PC-3 (cell line): ENCODE measurements at regions not wholly inside any gene's neighbourhood (a gene's known extent, or its start where the extent isn't known, plus 50 kb on each side); places are given as distances from the start of the nearest gene placed in this dataset.

ENCODE experiments used
- ATAC-seq: fragments of 200-7000 bp; cut with Tn5 transposase; 2 replicates; pipeline ENCODE4 v1.9.1; 2020; ENCODE audit warnings: mild to moderate bottlenecking, moderate library complexity
- BruUV-seq: library from RNA; stranded (reverse); fragments of 400-500 nt; replicated peaks from 2 replicates; lab custom pipeline; 2021; lab: Mats Ljungman, UMichigan
- CTCF ChIA-PET: fragments of 300-600 bp; sonication (Branson Sonifier 250); formaldehyde crosslinking; loops from one replicate; lab custom pipeline; 2022; ENCODE audit warnings: antibody characterized with exemption; lab: Charles Lee
- POLR2A ChIA-PET: fragments of 300-600 bp; sonication (Branson Sonifier 250); formaldehyde crosslinking; loops from one replicate; lab custom pipeline; 2022; ENCODE audit warnings: antibody characterized with exemption; ENCODE audit not compliant: unreplicated experiment; lab: Charles Lee
- DNase-seq: peaks from one replicate; pipeline ENCODE4 v3.0.0-alpha.2; 2015
- H2AFZ ChIP-seq: fragments of 300-600 bp; sonication (generic); 2 replicates; pipeline ENCODE4 v1.6.0; 2016; ENCODE audit warnings: antibody characterized with exemption, low read length
- H3F3A ChIP-seq: fragments of 300-600 bp; sonication (generic); one replicate; pipeline ENCODE4 v1.6.0; 2017; ENCODE audit warnings: antibody characterized with exemption, low read length, control low read depth, mild to moderate bottlenecking; ENCODE audit not compliant: unreplicated experiment
- H3K27ac ChIP-seq: fragments of 300-600 bp; sonication (generic); 2 replicates; pipeline ENCODE4 v1.5.1; 2016; ENCODE audit warnings: mild to moderate bottlenecking, low read length
- H3K27me3 ChIP-seq: fragments of 300-600 bp; sonication (generic); 2 replicates; pipeline ENCODE4 v1.6.1; 2016; ENCODE audit warnings: low read length, mixed read lengths
- H3K36me3 ChIP-seq: fragments of 300-600 bp; sonication (generic); 2 replicates; pipeline ENCODE4 v1.6.1; 2016; ENCODE audit warnings: low read depth, mixed run types, low read length, mixed read lengths
- H3K4me1 ChIP-seq: fragments of 300-600 bp; sonication (generic); 2 replicates; pipeline ENCODE4 v1.5.1; 2016; ENCODE audit warnings: low read length; ENCODE audit not compliant: insufficient read depth
- H3K4me2 ChIP-seq: fragments of 300-600 bp; sonication (generic); 2 replicates; pipeline ENCODE4 v1.6.0; 2016; ENCODE audit warnings: low read length
- H3K4me3 ChIP-seq: fragments of 300-600 bp; sonication (generic); 2 replicates; pipeline ENCODE4 v1.5.1; 2016; ENCODE audit warnings: mild to moderate bottlenecking, low read length, mixed read lengths
- H3K79me2 ChIP-seq: fragments of 300-600 bp; sonication (generic); 2 replicates; pipeline ENCODE4 v1.6.1; 2017; ENCODE audit warnings: low read length, mixed read lengths
- H3K9ac ChIP-seq: fragments of 300-600 bp; sonication (generic); 2 replicates; pipeline ENCODE4 v1.6.0; 2016; ENCODE audit warnings: mild to moderate bottlenecking, low read length
- H3K9me2 ChIP-seq: fragments of 300-600 bp; sonication (generic); replicated peaks from 2 replicates; pipeline ENCODE4 v1.6.1; 2016; ENCODE audit warnings: mixed run types, low read length, mixed read lengths
- H3K9me3 ChIP-seq: fragments of 300-600 bp; sonication (generic); 2 replicates; pipeline ENCODE4 v1.6.1; 2016; ENCODE audit warnings: low read length, mixed read lengths
- H4K20me1 ChIP-seq: fragments of 300-600 bp; sonication (generic); 2 replicates; pipeline ENCODE4 v1.6.1; 2016; ENCODE audit warnings: low read length, mixed read lengths
- EZH2 ChIP-seq: fragments of 300-600 bp; sonication (generic); IDR thresholded peaks from one replicate; pipeline ENCODE4 v1.6.1; 2017; ENCODE audit warnings: antibody characterized with exemption, mild to moderate bottlenecking, low read length; ENCODE audit not compliant: unreplicated experiment
- EZH2phosphoT487 ChIP-seq: fragments of 300-600 bp; sonication (generic); IDR thresholded peaks from 2 replicates; pipeline ENCODE4 v1.6.1; 2018; ENCODE audit warnings: mild to moderate bottlenecking, antibody characterized with exemption, low read length, borderline replicate concordance
- intact Hi-C: fragments of 100-400 bp; cut with micrococcal nuclease; formaldehyde crosslinking; loops from 2 replicates; pipeline ENCODE4 v1.9.0; 2023
- TF ChIP-seq, protein P1 (sequence below): fragments of 300-600 bp; sonication (generic); conservative IDR thresholded peaks from 2 replicates; pipeline ENCODE4 v1.5.1; 2017; ENCODE audit warnings: antibody characterized with exemption, low read depth, mild to moderate bottlenecking, low read length

DNA sequence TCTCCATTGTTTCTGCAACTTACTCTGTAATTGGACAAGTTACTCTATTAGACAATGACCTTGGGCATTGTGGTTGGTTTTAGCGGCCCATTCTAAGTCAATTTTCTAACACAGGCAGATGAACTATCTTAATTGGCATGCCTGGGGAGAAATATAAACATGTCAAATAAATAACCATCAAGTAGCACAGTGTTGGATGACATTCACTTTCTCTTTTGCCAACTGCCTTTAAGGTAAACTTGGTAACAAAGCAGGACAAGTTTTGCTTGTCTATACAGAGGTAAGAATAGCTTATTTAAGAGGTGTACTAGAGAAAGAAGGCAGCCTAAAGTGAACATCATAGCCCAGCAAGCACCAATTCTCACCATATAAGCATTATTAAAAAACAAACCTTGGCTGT is 599.6 kb downstream of the GBE1 start:
- Histone ChIP-seq H3K4me2 (no peak overlapping the region), H3K4me1 (no peaks in the 10 kb centered on the region), H3K36me3 (no peaks in the 10 kb centered on the region), H3F3A (no peaks in the 10 kb centered on the region), H3K9ac (no peak overlapping the region), H3K9me2 (no peaks in the 10 kb centered on the region), H3K27me3 (no peaks in the 10 kb centered on the region), H4K20me1 (no peaks in the 10 kb centered on the region), H3K27ac (no peak overlapping the region), H3K9me3 (no peaks in the 10 kb centered on the region), H2AFZ (no peak overlapping the region), H3K79me2 (no peaks in the 10 kb centered on the region), H3K4me3 (no peak overlapping the region)
- no TSS peak for BruUV-seq
- intact Hi-C loops, result no loop called here
- ATAC-seq, result no peak
- ChIA-PET POLR2A (no interaction called here), CTCF (no interaction called here)
- TF ChIP-seq EZH2, result no peak
- TF ChIP-seq, protein P1, sequence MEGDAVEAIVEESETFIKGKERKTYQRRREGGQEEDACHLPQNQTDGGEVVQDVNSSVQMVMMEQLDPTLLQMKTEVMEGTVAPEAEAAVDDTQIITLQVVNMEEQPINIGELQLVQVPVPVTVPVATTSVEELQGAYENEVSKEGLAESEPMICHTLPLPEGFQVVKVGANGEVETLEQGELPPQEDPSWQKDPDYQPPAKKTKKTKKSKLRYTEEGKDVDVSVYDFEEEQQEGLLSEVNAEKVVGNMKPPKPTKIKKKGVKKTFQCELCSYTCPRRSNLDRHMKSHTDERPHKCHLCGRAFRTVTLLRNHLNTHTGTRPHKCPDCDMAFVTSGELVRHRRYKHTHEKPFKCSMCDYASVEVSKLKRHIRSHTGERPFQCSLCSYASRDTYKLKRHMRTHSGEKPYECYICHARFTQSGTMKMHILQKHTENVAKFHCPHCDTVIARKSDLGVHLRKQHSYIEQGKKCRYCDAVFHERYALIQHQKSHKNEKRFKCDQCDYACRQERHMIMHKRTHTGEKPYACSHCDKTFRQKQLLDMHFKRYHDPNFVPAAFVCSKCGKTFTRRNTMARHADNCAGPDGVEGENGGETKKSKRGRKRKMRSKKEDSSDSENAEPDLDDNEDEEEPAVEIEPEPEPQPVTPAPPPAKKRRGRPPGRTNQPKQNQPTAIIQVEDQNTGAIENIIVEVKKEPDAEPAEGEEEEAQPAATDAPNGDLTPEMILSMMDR, result no peak
- TF ChIP-seq EZH2phosphoT487, result no peak
- no peak for DNase-seq

DNA sequence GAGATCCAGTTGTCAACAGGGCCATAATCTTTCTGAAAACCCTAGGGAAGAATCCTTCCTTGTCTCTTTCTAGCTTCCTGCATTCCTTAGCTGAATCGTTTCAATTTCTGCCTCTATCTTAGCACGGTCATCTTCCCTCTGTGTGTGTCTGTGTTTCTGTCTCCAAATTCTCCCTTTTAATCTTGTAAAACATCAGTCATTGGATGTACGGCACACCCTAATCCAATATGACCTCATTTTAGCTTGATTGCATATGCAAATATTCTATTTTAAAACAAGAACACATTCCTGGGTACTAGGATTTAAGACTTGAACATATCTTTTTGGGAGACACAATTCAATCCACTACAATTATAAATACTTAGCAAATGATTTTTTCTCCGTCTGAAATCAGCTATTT is 600.3 kb downstream of the GBE1 start:
- no peak overlapping the region for H3K27ac ChIP-seq
- no peaks in the 10 kb centered on the region for H3K27me3 ChIP-seq
- no peak overlapping the region for H3K4me3 ChIP-seq
- H3F3A ChIP-seq, result no peaks in the 10 kb centered on the region
- H3K4me1 ChIP-seq, result no peaks in the 10 kb centered on the region
- ATAC-seq, result no peak
- no peaks in the 10 kb centered on the region for H3K9me3 ChIP-seq
- CTCF ChIA-PET, result no interaction called here
- no peak for DNase-seq
- intact Hi-C loops, result no loop called here
- no peaks in the 10 kb centered on the region for H3K79me2 ChIP-seq
- H3K9ac ChIP-seq, result no peak overlapping the region
- TF ChIP-seq EZH2 (no peak), EZH2phosphoT487 (no peak)
- TF ChIP-seq, protein P1, result no peak
- H3K4me2 ChIP-seq, result no peak overlapping the region
- no peak overlapping the region for H2AFZ ChIP-seq
- no peaks in the 10 kb centered on the region for H4K20me1 ChIP-seq
- H3K9me2 ChIP-seq, result no peaks in the 10 kb centered on the region
- BruUV-seq, result no TSS peak
- POLR2A ChIA-PET, result no interaction called here
- H3K36me3 ChIP-seq, result no peaks in the 10 kb centered on the region

DNA sequence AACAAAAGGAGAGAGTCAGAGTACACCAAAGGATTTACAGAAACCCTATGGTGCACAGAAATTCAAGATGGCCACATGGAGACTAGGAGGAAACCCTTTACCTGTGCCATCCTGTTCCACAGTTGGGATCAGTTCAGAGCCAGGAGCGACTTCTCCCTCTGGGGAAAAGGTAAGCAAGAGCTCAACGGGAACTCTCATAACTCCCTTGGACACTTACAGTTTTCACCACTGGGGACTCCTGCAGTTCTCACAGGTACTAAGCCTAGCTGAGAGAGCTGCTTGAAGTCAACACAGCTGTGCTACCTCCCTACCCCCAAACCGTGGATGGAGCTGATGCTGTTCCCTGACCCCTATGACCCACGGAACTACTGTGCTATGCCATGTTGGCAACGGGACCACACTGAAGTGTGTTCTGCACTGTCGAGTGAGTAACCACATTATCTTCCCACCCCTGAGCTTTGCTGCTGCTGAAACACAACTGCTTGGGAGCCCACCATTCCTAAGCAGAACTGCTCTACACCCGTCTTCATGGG is 606.8 kb downstream of the GBE1 start:
- no peaks in the 10 kb centered on the region for H3K27me3 ChIP-seq
- H4K20me1 ChIP-seq, result no peaks in the 10 kb centered on the region
- H3K4me1 ChIP-seq, result no peaks in the 10 kb centered on the region
- intact Hi-C loops, result no loop called here
- no peaks in the 10 kb centered on the region for H3K9me3 ChIP-seq
- DNase-seq (peak; percentile 15), ATAC-seq (peak; percentile 42; the same call in 1 of the 2 replicates)
- no peak overlapping the region for H3K4me3 ChIP-seq
- CTCF ChIA-PET, result no interaction called here
- TF ChIP-seq EZH2phosphoT487, result no peak
- TF ChIP-seq EZH2, result no peak
- TF ChIP-seq, protein P1, result no peak
- no peak overlapping the region for H3K4me2 ChIP-seq
- H2AFZ ChIP-seq, result no peak overlapping the region
- POLR2A ChIA-PET, result no interaction called here
- no peaks in the 10 kb centered on the region for H3K36me3 ChIP-seq
- H3K79me2 ChIP-seq, result no peaks in the 10 kb centered on the region
- H3K9ac ChIP-seq, result no peak overlapping the region
- BruUV-seq, result no TSS peak
- no peak overlapping the region for H3K27ac ChIP-seq
- no peaks in the 10 kb centered on the region for H3K9me2 ChIP-seq
- H3F3A ChIP-seq, result no peaks in the 10 kb centered on the region
